ENCODE measurements at regions not wholly inside any gene's neighbourhood (a gene's known extent, or its start where the extent isn't known, plus 50 kb on each side); places are given as distances from the start of the nearest gene placed in this dataset.

GRCh38 chr12:118706437-118706836 lies 274.9 kb upstream of the SRRM4 start:
- DNase-seq = no peak

- DNase-seq = no peak
Measured at GRCh38 chr12:118709946-118710345, 271.4 kb upstream of the SRRM4 start.

- no peak for DNase-seq
Measured at GRCh38 chr12:118711185-118711584, 270.2 kb upstream of the SRRM4 start.

- DNase-seq = peak; percentile 1
Measured at GRCh38 chr12:118714051-118714460, 267.3 kb upstream of the SRRM4 start.

GRCh38 chr12:118714500-118714899 lies 266.8 kb upstream of the SRRM4 start:
- no peak for DNase-seq

- DNase-seq = no peak
Measured at GRCh38 chr12:118715647-118716046, 265.7 kb upstream of the SRRM4 start.

- no peak for DNase-seq
Measured at GRCh38 chr12:118727196-118727978, 254.0 kb upstream of the SRRM4 start.

GRCh38 chr12:118727979-118728366 lies 253.4 kb upstream of the SRRM4 start:
- DNase-seq = no peak

GRCh38 chr12:118734266-118734665 lies 247.1 kb upstream of the SRRM4 start:
- DNase-seq = no peak

GRCh38 chr12:118737985-118738540 lies 243.3 kb upstream of the SRRM4 start:
- DNase-seq = no peak

GRCh38 chr12:118741194-118741593 lies 240.1 kb upstream of the SRRM4 start:
- DNase-seq = no peak

- DNase-seq = no peak
Measured at GRCh38 chr12:118742431-118742830, 238.9 kb upstream of the SRRM4 start.

- DNase-seq = no peak
Measured at GRCh38 chr12:118743896-118744700, 237.2 kb upstream of the SRRM4 start.

GRCh38 chr12:118746176-118746575 lies 235.2 kb upstream of the SRRM4 start:
- no peak for DNase-seq

GRCh38 chr12:118746960-118747359 lies 234.4 kb upstream of the SRRM4 start:
- DNase-seq = no peak

GRCh38 chr12:118747771-118748170 lies 233.6 kb upstream of the SRRM4 start:
- DNase-seq = no peak

GRCh38 chr12:118748478-118749380 lies 232.6 kb upstream of the SRRM4 start:
- DNase-seq = no peak

- no peak for DNase-seq
Measured at GRCh38 chr12:118749646-118750045, 231.7 kb upstream of the SRRM4 start.

- no peak for DNase-seq
Measured at GRCh38 chr12:118750666-118751065, 230.7 kb upstream of the SRRM4 start.

- no peak for DNase-seq
Measured at GRCh38 chr12:118751355-118751754, 230.0 kb upstream of the SRRM4 start.

GRCh38 chr12:118760623-118761022 lies 220.7 kb upstream of the SRRM4 start:
- DNase-seq = no peak

GRCh38 chr12:118763234-118763633 lies 218.1 kb upstream of the SRRM4 start:
- DNase-seq = no peak

Data from occipital lobe (tissue), 1 donor.